WTC11 (cell line): ENCODE measurements at regions not wholly inside any gene's neighbourhood (a gene's known extent, or its start where the extent isn't known, plus 50 kb on each side); places are given as distances from the start of the nearest gene placed in this dataset.

Source experiments
- ATAC-seq: fragments of 200-7000 bp; cut with Tn5 transposase; 2 replicates; pipeline ENCODE4 v1.10.0; 2021; ENCODE audit warnings: mild to moderate bottlenecking, moderate library complexity
- CTCF ChIA-PET: fragments of 300-600 bp; sonication (Branson Sonifier 250); formaldehyde crosslinking; loops from one replicate; lab custom pipeline; 2021; ENCODE audit warnings: antibody characterized with exemption; lab: Charles Lee
- POLR2A ChIA-PET: fragments of 350-600 bp; sonication (Branson Sonifier 250); formaldehyde crosslinking; loops from one replicate; lab custom pipeline; 2021; ENCODE audit warnings: antibody characterized with exemption; lab: Charles Lee
- DNase-seq: peaks from one replicate; pipeline ENCODE4 v3.0.0; 2021; ENCODE audit warnings: low spot score
- H3K27ac Mint-ChIP-seq: 2 replicates; pipeline ENCODE4 v1.8.0; 2021; ENCODE audit warnings: mixed read lengths
- H3K27me3 Mint-ChIP-seq: 2 replicates; pipeline ENCODE4 v1.8.0; 2021; ENCODE audit warnings: low read depth, mild to moderate bottlenecking, moderate library complexity, mixed read lengths
- H3K36me3 Mint-ChIP-seq: 2 replicates; pipeline ENCODE4 v1.8.0; 2021; ENCODE audit warnings: mixed read lengths
- H3K4me1 Mint-ChIP-seq: 2 replicates; pipeline ENCODE4 v1.8.0; 2022; ENCODE audit warnings: mixed read lengths
- H3K4me3 Mint-ChIP-seq: 2 replicates; pipeline ENCODE4 v1.8.0; 2021; ENCODE audit warnings: mild to moderate bottlenecking, moderate library complexity, mixed read lengths
- H3K9me3 Mint-ChIP-seq: 2 replicates; pipeline ENCODE4 v1.8.0; 2021; ENCODE audit warnings: mixed read lengths
- ATF6 ChIP-seq: sonication (generic); formaldehyde crosslinking; IDR thresholded peaks from 2 replicates; pipeline ENCODE4 v1.8.1; 2023; ENCODE audit warnings: mild to moderate bottlenecking, missing genetic modification reagents
- CREM ChIP-seq: sonication (generic); formaldehyde crosslinking; IDR thresholded peaks from 2 replicates; pipeline ENCODE4 v1.8.1; 2022; ENCODE audit warnings: mild to moderate bottlenecking, missing genetic modification reagents, moderate library complexity
- E2F4 ChIP-seq: sonication (generic); formaldehyde crosslinking; IDR thresholded peaks from 2 replicates; pipeline ENCODE4 v1.8.1; 2022; ENCODE audit warnings: low read depth, mild to moderate bottlenecking, moderate library complexity, missing genetic modification reagents, borderline replicate concordance
- FOXP4 ChIP-seq: sonication (generic); formaldehyde crosslinking; IDR thresholded peaks from 2 replicates; pipeline ENCODE4 v1.8.0; 2022; ENCODE audit warnings: mild to moderate bottlenecking, missing genetic modification reagents
- GRHL2 ChIP-seq: fragments of 250-450 bp; sonication (Bioruptor Pico); IDR thresholded peaks from 2 replicates; pipeline ENCODE4 v1.8.0; 2022; ENCODE audit warnings: mild to moderate bottlenecking, moderate library complexity; ENCODE audit not compliant: insufficient replicate concordance, severe bottlenecking
- GTF2I ChIP-seq: fragments of 250-450 bp; sonication (Bioruptor Pico); conservative IDR thresholded peaks from 2 replicates; pipeline ENCODE4 v1.4.0; 2021; ENCODE audit warnings: mild to moderate bottlenecking
- HMGA2 ChIP-seq: fragments of 250-450 bp; sonication (Bioruptor Pico); IDR thresholded peaks from 2 replicates; pipeline ENCODE4 v1.4.0; 2021; ENCODE audit warnings: mild to moderate bottlenecking, moderate library complexity
- JUN ChIP-seq: sonication (generic); formaldehyde crosslinking; IDR thresholded peaks from 2 replicates; pipeline ENCODE4 v1.8.0; 2023; ENCODE audit warnings: mild to moderate bottlenecking, missing genetic modification reagents
- NR2C2 ChIP-seq: sonication (generic); formaldehyde crosslinking; IDR thresholded peaks from 2 replicates; pipeline ENCODE4 v1.8.0; 2022; ENCODE audit warnings: mild to moderate bottlenecking, missing genetic modification reagents
- NR3C1 ChIP-seq: sonication (generic); formaldehyde crosslinking; conservative IDR thresholded peaks from 2 replicates; pipeline ENCODE4 v1.8.1; 2023; ENCODE audit warnings: low read depth, mild to moderate bottlenecking, missing genetic modification reagents
- SMAD3 ChIP-seq: sonication (generic); formaldehyde crosslinking; IDR thresholded peaks from 2 replicates; pipeline ENCODE4 v1.8.0; 2022; ENCODE audit warnings: missing genetic modification reagents, mild to moderate bottlenecking, borderline replicate concordance
- SMAD4 ChIP-seq: sonication (generic); formaldehyde crosslinking; IDR thresholded peaks from 2 replicates; pipeline ENCODE4 v1.8.0; 2022; ENCODE audit warnings: mild to moderate bottlenecking, missing genetic modification reagents
- TCF7 ChIP-seq: sonication (generic); formaldehyde crosslinking; IDR thresholded peaks from 2 replicates; pipeline ENCODE4 v1.8.0; 2022; ENCODE audit warnings: mild to moderate bottlenecking, low read depth, missing genetic modification reagents, moderate library complexity
- USF1 ChIP-seq: sonication (generic); formaldehyde crosslinking; IDR thresholded peaks from 2 replicates; pipeline ENCODE4 v1.8.0; 2022; ENCODE audit warnings: mild to moderate bottlenecking, missing genetic modification reagents
- ZBTB43 ChIP-seq: sonication (generic); formaldehyde crosslinking; IDR thresholded peaks from 2 replicates; pipeline ENCODE4 v1.8.1; 2023; ENCODE audit warnings: mild to moderate bottlenecking, missing genetic modification reagents
- ZNF317 ChIP-seq: sonication (generic); formaldehyde crosslinking; IDR thresholded peaks from 2 replicates; pipeline ENCODE4 v1.8.1; 2023; ENCODE audit warnings: low read depth, mild to moderate bottlenecking, moderate library complexity, missing genetic modification reagents, borderline replicate concordance
- ZNF532 ChIP-seq: fragments of 250-450 bp; sonication (Bioruptor Pico); IDR thresholded peaks from 2 replicates; pipeline ENCODE4 v1.9.0; 2021; ENCODE audit warnings: mild to moderate bottlenecking, borderline replicate concordance
- ZNF671 ChIP-seq: fragments of 250-450 bp; sonication (Bioruptor Pico); IDR thresholded peaks from 2 replicates; pipeline ENCODE4 v1.8.0; 2021; ENCODE audit warnings: mild to moderate bottlenecking

GRCh38 chr2:238716585-238716984 lies 131.3 kb upstream of the TWIST2 start:
- ATAC-seq (peak; percentile 29), DNase-seq (no peak)
- H3K27ac Mint-ChIP-seq, result peak overlapping the region; percentile 9; the same call in 1 of the 2 replicates
- H3K4me1 Mint-ChIP-seq, result peaks cover 10% of the 10 kb centered on the region
- POLR2A ChIA-PET, result interaction anchor here (1.0 kb wide), 1 partner anchor 10 kb away, joined by 3 read pairs; no protein-coding TSS in a partner anchor
- peaks cover under 1% of the 10 kb centered on the region; the same call in 1 of the 2 replicates for H3K9me3 Mint-ChIP-seq
- H3K27me3 Mint-ChIP-seq, result peaks cover 8% of the 10 kb centered on the region
- H3K4me3 Mint-ChIP-seq, result no peak overlapping the region
- no peak for TF ChIP-seq E2F4 (CRISPR knock-in tag)
- no peak for TF ChIP-seq TCF7 (CRISPR knock-in tag)
- no peak for TF ChIP-seq NR2C2 (CRISPR knock-in tag)
- TF ChIP-seq ZBTB43 (CRISPR knock-in tag), result no peak
- TF ChIP-seq CREM (CRISPR knock-in tag), result no peak
- TF ChIP-seq GTF2I (CRISPR knock-in tag), result no peak
- no peak for TF ChIP-seq SMAD3 (CRISPR knock-in tag)
- TF ChIP-seq ZNF317 (CRISPR knock-in tag), result no peak
- no peak for TF ChIP-seq SMAD4 (CRISPR knock-in tag)
- no peak for TF ChIP-seq FOXP4 (CRISPR knock-in tag)
- no peak for TF ChIP-seq HMGA2 (CRISPR knock-in tag)
- no peak for TF ChIP-seq NR3C1
- TF ChIP-seq ZNF671 (CRISPR knock-in tag), result no peak
- TF ChIP-seq ZNF532 (CRISPR knock-in tag), result no peak
- no peak for TF ChIP-seq JUN
- TF ChIP-seq USF1 (CRISPR knock-in tag), result no peak
- TF ChIP-seq GRHL2 (CRISPR knock-in tag), result no peak
- no peak for TF ChIP-seq ATF6 (CRISPR knock-in tag)
- CTCF ChIA-PET, result interaction anchor here (0.8 to 0.9 kb wide), 2 partner anchors 9 to 204 kb away, joined by 3 to 5 read pairs; no protein-coding TSS in a partner anchor
- H3K36me3 Mint-ChIP-seq, result 0 out of 2 replicates have a peak, but pooled peaks cover 2% of the 10 kb centered on the region
